Kidney tubule cell (primary cell): ENCODE measurements at regions not wholly inside any gene's neighbourhood (a gene's known extent, or its start where the extent isn't known, plus 50 kb on each side); places are given as distances from the start of the nearest gene placed in this dataset.

Experiments used
- DNase-seq: peaks from one replicate; pipeline ENCODE4 v3.0.0-alpha.2; 2018; ENCODE audit warnings: low spot score

DNA sequence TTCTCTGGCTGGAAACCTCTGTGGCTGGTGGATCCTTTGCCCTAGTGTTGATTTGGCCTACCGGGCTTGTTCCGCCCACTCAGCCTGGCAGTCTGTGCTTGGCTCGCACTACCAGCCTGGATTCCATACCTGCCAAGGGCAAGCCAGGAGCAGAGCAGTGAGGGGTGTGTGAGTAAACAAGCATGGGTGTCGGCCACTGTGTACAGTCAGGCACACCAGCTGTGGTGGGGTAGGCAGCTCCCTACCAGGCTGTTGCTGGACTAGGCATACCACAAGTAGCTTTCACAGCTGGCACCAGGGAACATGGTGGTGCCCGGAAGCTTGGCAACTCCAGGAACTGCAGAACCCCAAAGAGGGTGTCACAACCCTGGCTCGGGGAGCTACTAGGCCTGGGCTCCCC lies 942.9 kb upstream of the LRRN3 start:
- DNase-seq = no peak

DNA sequence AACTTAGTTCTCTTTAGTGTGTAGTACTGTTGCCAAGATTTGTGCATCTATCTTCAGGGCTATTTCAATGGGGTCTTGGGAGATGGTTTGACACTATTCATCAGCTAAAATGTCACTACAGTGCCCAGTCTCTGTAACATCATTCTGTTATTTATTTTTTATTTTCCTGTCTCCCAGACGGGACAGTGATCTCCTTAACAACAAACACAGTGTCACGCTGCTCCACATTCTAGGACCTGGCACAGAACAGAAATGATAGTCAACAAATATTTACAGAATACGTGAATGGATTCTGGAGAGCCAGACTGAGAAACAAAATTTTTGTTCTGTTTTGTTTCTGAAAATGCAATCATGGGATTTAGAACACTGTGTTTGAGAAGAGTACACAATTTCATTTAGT lies 937.7 kb upstream of the LRRN3 start:
- no peak for DNase-seq

DNA sequence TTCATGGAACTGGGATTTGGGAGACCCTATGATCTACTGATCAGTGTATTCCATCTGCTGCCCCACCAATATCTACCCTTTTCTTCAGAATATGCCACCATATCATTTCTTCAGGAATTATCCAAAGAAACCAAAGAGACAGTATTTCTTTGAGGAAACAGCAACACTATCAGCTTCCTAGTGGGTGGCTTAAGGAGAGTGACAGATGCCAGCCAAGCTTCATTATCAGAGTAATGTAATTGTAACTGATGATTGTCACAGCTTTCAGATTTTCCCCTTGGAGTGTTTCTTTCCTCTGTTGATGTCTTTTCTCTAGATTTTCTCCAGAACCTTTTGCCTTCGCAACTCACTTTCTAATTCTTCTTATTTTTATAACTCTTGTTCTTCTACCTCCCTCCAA lies 934.4 kb upstream of the LRRN3 start:
- no peak for DNase-seq

DNA sequence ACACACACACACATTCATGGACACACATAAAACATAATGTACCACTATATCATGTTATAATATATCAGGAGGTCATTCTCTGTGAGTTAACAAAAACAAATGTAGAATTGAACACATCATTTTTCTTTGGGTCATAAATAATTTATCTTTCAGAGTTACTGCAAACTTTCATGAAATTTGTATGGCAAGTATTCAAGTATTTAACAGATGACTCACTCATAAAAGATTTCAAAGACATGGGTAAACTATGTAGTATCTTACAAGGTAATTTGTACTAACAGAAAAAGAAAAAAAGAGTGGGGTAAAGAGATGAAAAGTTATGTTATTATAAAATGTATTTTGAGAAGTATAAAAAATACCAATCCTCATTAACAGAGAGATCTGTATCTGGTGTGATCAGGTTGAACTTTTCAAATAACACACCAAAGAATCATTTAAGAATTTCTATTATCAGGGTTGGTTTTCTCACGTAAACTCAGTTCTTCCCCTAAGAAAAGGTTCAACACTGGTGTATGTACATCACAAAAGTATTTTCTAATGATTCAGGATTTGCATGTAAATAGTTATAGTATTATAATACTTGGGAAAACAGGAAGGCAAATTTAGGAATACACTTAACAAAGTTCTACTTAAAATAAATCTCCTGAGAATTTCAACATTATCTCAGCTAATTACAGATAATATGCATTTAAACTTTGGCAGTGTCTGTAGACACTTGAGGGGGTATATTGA lies 933.1 kb upstream of the LRRN3 start:
- DNase-seq = peak; percentile 17

DNA sequence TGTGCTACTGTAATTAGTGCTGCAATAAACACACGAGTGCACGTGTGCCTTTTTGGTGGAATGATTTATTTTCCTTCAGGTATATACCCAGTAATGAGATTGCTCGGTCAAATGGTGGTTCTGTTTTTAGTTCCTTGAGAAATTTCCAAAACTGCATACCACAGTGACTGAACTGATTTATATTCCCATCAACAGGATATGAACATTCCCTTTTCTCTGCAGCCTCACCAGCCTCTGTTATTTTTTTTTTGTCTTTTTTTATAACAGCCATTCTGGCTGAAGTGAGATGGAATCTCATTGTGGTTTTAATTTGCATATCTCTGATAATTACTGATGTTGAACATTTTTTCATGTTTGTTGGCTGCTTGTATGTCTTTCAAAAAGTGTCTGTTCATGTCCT lies 922.9 kb upstream of the LRRN3 start:
- no peak for DNase-seq

DNA sequence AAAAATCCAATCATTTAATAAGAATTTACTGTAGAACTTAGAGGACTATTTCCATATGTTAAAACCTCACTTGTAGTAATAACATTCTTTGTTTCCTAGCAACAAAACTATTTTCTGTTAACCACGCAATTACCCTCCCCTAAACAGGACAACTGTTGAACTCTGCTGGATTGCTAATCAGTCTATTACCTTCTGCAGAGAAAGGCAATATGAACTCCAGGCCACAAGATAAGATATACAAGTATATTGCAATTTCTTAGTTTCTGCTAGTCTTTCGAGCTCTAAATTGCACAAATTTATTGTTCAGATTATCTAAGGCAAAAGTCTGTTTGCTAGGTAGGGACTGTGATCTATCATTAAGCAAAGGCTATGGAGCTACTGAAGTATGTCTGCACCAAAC lies 920.1 kb upstream of the LRRN3 start:
- no peak for DNase-seq

DNA sequence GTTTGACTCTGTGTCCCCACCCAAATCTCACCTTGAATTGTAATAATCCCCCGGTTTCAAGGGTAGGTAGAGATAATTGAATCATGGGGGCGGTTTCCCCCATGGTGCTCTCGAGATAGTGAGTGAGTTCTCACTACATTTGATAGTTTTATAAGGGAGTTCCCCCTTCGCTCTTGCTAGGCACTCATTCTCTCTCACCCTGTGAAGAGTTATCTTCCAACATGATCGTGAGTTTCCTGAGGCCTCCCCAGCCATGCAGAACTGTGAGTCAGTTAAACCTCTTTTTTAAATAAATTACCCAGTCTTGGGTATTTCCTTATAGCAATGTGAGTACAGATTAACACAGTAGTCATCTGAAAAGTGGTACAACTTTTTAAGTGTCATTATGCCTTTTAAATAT lies 913.5 kb upstream of the LRRN3 start:
- peak; percentile 9 for DNase-seq

DNA sequence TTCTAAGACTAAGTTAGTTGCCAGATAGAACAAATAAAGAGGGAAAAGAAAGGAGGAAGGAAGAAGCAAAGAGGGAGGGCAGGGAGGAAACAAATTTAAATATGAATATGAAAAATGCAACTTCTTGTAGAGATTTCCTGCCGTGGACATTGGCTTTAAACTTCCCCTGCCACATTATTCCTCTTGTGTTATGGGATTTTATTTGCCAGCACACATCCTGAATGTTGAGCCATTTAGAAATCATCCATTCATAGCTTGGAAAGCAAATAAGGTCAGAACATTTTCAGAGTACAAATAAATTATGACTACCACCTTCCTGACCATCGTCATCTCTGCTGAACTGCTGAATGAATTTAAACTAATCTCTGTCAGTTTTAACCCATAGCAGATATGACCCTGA lies 911.9 kb upstream of the LRRN3 start:
- no peak for DNase-seq

DNA sequence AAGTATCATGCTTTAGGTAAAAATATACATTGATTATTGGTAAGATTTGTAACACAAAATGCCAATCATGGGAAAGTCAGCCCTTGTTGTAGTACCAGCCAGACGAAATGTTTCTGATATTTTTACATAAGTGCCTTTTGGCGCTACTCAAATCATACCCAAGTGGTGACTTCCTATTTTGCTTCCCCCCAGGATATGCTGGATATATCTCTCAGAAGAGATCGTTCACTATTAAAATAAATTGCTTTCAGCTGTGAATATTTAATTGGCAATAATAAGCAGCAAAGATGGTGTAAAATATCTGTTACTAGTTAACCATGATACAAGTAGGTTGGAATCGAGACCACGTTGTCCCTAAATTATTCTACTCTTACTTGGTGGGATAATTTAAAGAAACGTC lies 909.2 kb upstream of the LRRN3 start:
- DNase-seq = no peak

DNA sequence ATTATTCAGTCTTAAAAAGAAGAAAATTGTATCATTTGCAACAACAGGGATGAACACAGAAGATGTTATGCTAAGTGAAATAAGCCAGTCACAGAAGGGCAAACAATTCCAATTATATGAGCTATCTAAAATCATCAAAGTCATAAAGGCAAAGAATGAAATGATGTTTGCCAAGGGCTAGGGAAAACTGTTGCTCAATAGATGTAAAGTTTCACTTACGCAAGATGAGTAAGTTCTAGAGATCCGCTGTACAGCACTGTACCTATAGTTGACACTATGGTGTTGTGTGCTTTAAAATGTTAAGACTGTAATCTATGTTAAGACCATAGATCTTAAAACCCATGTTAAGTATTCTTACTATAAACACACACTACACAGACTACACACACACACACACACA lies 904.6 kb upstream of the LRRN3 start:
- DNase-seq = no peak

DNA sequence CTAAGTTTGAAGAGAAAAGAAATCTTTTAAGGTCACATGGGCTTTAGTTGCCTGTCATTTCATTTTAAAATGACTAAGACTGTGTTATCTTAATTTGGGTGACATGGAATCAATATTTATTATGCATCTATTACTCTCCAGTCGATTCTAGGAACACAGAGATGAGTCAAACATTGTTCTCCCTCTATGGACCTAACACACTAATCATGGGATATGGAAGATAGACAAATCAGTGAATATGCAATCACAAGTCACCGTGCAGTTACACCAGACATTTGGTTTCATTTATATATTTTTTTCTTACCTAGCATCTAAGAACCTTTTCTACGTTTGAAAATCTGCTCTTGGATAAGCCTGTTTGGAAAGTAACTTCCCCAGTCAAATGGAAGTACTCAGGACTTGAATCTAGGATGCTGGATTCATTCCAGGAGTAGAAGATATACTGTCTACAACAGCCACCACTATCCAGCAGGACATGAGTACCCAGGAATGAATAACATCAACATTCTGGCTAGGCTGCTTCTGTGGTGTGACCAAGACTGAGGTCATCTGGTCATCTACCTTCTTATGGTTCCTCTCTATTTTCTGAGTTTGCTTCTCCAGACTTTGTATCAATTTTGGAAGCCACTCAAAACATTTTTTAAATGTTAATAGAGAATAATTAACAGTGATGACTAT lies 902.9 kb upstream of the LRRN3 start:
- no peak for DNase-seq

DNA sequence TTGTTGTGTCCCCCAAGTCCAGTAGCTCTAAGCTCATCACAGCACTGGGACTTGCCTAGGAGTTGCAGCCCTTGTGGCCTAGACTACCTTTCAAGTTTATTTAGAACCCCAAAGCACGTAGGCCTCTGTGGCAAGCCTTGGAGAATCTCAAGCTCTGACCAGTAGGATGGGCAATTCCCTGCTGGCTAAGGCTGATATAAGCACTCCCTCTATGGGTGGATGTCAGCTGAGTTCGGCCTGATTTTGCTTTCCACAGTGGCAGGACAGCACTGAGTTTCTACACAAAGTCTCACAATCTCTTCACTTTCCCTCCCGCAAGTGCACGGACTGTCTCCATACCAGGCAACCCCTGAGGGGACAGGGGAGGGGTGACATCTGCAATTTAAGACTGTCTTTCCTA lies 886.4 kb upstream of the LRRN3 start:
- DNase-seq = peak; percentile 1

DNA sequence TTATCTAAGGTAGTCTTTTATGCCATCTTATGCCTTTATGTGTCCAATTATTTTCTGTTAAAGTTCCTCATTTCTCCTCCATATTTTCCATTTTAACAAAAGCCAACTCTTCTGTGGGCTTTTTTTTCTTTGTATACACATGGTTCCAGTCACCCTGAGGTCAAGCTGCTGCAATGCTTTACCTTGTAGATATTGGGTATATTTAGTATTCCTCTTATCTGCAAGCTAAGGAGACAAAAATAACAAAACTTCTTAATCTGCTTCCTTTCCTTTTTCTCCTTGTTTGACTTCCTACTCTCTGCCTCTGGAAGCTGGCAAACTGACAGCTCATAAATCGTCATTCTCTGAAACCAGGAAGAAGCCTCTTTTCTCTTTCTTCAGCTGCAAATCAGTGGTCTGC lies 885.0 kb upstream of the LRRN3 start:
- DNase-seq = peak; percentile 13

DNA sequence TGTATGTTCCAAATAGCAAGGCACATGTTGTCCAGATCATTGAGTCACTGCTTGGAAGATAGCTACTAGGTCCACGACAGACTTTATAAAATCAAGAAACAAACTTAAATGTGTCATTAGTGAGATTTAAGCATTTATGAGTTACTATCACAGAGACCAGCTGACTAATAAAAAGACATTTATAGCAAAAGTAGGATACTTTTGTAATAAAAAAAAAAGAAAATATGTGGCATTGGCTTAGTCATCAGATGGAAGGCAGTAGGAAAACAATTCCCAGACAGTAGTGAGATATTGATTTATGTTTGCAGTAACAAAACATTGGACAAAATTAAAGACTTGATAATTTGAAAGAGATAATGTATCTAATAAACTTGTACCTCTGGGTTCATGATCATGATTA lies 881.0 kb upstream of the LRRN3 start:
- no peak for DNase-seq

DNA sequence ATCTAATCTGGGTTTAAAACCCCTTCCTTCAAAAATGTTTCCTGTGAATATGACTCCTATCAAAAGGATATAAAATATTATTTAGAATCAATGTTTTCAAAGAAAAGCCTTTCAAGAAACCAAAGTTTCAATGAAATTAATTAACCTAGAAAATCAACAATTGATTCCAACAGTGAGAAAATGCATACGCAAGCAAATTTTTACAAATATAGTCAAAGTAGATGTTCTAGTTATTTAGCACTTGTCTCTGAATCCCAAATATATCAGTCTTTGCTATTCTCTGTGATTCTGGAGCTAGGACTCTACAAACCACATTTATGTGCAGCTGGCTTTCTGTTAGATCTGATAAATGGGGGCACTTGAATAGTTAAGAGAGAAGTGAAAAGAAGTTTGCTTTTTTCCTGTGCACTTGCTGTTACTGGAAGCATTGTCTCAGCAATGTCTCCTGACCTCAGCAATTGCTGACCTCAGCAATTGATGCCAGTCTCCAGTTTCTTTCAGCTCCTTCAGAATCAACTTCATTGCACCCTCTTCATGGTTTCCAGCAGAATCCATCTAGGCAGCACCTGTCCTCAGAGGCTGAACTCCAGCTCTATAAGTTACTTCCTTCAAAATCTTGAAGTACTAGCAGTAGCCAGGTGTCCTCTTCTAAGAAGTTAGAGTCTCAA lies 879.9 kb upstream of the LRRN3 start:
- DNase-seq = no peak

DNA sequence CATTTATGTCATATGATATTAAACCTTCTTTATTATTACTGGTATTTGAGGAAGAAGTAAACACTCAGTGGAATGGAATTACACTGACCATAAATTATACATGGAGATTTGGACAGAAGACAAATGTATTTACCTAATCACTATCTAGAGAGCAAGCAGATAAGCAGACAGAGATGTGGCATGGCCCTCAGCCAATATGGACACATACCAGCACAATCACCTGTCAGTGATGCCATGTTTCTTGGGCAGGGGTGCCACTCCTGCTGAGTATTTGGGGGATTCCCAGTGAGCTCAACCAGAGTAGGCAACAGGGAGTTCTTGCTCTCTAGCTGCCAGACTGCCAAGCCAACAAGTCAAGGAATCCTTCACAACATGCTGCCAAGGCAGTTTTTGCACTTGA lies 866.3 kb upstream of the LRRN3 start:
- peak; percentile 75 for DNase-seq

DNA sequence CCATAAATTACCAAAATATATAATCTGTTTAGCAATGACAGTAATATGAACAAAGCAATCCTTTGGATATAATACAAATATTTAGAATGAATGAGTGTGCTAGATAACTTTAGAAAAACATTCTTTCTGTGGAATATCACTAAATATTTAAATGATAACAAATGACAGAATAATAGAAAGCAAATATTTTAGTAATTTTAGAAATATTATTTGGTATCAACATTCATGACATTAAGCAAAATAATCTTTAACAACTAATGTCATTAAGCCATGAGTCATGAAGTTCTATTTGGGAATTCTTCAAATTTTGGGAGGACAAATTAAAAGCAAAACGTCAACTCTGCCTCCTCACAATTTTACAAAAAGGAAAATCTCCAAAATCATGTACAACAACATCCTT lies 844.8 kb upstream of the LRRN3 start:
- DNase-seq = no peak

DNA sequence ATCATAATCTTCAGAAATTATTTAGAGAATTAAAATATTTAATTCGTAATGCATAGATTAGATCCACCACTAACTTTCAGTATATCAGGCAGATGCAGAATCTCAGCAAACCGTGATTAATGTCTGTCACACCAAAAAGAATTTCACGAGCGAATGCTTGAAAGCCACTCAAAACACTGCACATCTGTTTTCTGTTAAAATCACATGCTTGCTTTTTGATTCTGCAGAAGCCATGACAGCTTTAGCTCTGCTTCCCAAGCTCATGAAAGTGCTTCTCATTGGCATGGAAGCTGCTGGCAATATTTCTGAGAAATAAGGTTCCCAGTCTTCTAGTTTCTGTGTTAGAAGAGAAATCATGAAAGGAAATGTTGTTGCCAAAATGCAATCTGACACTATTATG lies 837.8 kb upstream of the LRRN3 start:
- DNase-seq = no peak

DNA sequence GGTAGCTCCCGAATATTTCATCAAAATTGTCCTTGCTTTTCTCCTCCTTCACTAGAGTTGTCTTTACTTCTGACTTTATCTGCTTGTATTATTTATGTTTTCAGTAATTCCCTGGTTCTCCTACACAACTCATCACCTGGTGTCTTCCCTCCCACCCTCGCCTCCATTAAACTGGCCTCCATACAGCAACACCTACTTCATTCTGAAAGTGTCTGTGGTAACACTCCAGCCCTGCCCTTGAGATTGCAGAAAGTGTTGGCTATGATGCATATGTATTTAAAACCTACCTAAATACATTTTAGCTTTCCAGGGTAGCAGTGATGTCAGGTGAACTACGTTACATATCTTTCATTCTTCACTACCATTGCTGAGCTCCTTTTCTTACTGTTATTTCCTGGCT lies 833.3 kb upstream of the LRRN3 start:
- DNase-seq = no peak

DNA sequence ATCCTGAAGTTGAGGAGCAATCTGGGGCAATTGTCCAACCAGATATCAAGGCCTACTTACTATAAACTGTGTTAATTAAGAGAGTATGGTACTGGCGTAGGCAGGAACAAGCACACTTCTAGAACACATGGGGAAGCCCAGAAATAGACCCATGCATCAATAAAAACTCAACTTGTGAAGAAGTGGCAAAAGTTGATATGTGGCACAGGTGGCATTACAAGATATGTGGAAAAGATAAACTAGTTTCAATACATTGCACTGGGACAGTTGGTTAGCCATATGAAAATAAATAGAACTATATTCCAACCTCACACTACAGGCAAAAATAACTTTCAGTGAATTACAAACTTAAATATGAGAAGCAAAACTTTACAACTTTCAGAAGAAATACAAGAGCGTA lies 828.7 kb upstream of the LRRN3 start:
- DNase-seq = no peak

DNA sequence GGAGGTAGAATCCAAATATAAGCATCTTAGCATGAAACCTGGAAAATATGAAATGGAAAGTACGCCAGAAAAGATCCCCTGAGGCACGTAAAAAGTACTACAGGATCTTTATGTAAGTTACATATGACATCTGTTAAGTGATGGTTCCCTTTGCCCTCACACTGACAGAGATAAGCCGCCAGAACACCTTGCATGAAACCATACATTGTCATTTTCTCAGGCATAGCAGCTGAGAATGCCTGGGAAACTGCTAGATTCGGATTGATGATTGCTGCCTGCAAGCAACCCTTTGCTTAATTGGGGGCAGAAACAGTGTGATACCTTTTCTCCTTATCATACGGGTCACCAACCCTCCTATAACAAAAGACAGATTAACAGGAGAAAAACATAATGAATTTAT lies 826.6 kb upstream of the LRRN3 start:
- no peak for DNase-seq

DNA sequence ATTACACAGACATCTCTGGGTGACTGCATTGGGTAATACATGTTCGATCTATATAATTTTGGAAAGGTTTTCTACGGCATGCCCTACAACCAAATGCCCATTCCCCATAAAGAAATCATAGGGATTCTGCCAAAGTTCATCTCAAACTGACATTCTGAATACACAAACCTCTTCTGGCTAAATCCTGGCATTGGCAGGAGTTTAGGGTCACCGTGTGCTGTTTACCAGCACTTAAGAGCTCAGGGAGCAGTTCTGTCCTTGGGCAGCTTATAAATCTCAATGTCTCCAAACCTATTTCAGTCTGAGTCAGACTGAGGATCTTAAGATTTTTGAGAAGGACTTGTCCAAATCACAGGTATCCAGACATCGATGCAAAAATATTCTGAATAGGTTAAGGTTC lies 809.6 kb upstream of the LRRN3 start:
- DNase-seq = no peak

DNA sequence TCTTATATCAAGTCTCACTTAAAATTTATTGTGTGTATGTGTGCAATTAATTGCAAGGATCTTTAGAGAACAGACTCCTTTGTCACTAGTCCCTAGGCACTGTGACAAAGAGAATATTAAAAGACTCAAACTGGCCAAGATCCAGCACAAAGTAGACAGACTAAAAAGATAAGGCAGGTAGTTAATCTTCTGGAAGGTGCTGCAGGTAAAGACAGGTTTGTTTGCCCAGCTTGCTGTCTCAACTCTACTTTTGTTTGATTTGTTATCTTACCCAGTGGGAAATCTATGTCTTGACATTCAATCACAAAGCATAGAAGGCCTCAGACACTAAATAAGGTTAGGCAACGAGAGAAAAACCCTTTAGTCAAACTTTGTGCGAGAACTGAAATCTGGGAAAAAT lies 807.9 kb upstream of the LRRN3 start:
- no peak for DNase-seq

DNA sequence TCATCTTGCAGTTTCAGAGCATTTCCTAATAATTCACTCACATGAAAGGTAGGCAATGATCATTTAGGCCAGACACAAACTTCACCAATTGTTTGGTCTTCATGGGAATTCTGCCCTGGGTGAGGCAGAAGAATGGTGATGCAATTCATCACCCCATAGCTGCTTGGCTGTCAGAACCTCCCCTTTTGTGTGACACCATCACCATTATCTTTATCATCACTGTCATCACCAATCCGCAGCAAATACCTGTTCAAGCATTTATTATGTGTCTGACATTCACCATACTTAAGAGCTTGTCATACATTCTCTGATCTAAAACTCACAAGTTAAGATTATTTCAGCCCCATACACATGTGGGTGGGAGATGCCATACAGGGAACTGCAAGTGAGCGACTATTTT lies 799.5 kb upstream of the LRRN3 start:
- DNase-seq = no peak
